GM18858 (cell line): ENCODE measurements at regions not wholly inside any gene's neighbourhood (a gene's known extent, or its start where the extent isn't known, plus 50 kb on each side); places are given as distances from the start of the nearest gene placed in this dataset.
"Not testable (repeated sequence)": the region's sequence is repeated elsewhere in the genome, so short reads cannot be mapped to it uniquely, and the experiment has no call there.

Experiments
- ATAC-seq: cut with Tn5 transposase; IDR thresholded peaks from one replicate; pipeline ENCODE4 v1.9.1; 2021; ENCODE audit not compliant: unreplicated experiment

- ATAC-seq: no peak
Measured at GRCh38 chr1:8120693-8121260, 94.7 kb upstream of the ERRFI1 start.

GRCh38 chr1:8118736-8119135 lies 92.6 kb upstream of the ERRFI1 start:
- ATAC-seq: not testable (repeated sequence)

GRCh38 chr1:8118031-8118451 lies 91.9 kb upstream of the ERRFI1 start:
- ATAC-seq: no peak

- no peak for ATAC-seq
Measured at GRCh38 chr1:8116894-8117264, 90.8 kb upstream of the ERRFI1 start.

GRCh38 chr1:8115769-8116167 lies 89.7 kb upstream of the ERRFI1 start:
- no peak for ATAC-seq

GRCh38 chr1:8115031-8115768 lies 89.1 kb upstream of the ERRFI1 start:
- ATAC-seq: no peak

- ATAC-seq: no peak
Measured at GRCh38 chr1:8113262-8114220, 87.4 kb upstream of the ERRFI1 start.

GRCh38 chr1:8112611-8113261 lies 86.6 kb upstream of the ERRFI1 start:
- no peak for ATAC-seq

GRCh38 chr1:8111560-8111959 lies 85.5 kb upstream of the ERRFI1 start:
- ATAC-seq: no peak

- ATAC-seq: no peak
Measured at GRCh38 chr1:8109216-8109615, 83.1 kb upstream of the ERRFI1 start.

GRCh38 chr1:8107897-8108296 lies 81.8 kb upstream of the ERRFI1 start:
- ATAC-seq: no peak

- ATAC-seq: no peak
Measured at GRCh38 chr1:8104278-8105236, 78.4 kb upstream of the ERRFI1 start.

GRCh38 chr1:8097908-8098307 lies 71.8 kb upstream of the ERRFI1 start:
- ATAC-seq: no peak

- peak; percentile 90 for ATAC-seq
Measured at GRCh38 chr1:8097077-8097799, 71.1 kb upstream of the ERRFI1 start.

- ATAC-seq: no peak
Measured at GRCh38 chr1:8096105-8097011, 70.2 kb upstream of the ERRFI1 start.

GRCh38 chr1:8095584-8095983 lies 69.5 kb upstream of the ERRFI1 start:
- no peak for ATAC-seq

GRCh38 chr1:8094481-8095241 lies 68.6 kb upstream of the ERRFI1 start:
- ATAC-seq: no peak
